DMS114 treated with DMSO at 0.1 percent for 48 hours (cell line): ENCODE measurements at regions not wholly inside any gene's neighbourhood (a gene's known extent, or its start where the extent isn't known, plus 50 kb on each side); places are given as distances from the start of the nearest gene placed in this dataset.
"Not testable (repeated sequence)": the region's sequence is repeated elsewhere in the genome, so short reads cannot be mapped to it uniquely, and the experiment has no call there.

ENCODE experiments used
- DNase-seq: peaks from one replicate; lab custom pipeline; 2025; ENCODE audit not compliant: unreplicated experiment; lab: John Stamatoyannopoulos, UW

DNA sequence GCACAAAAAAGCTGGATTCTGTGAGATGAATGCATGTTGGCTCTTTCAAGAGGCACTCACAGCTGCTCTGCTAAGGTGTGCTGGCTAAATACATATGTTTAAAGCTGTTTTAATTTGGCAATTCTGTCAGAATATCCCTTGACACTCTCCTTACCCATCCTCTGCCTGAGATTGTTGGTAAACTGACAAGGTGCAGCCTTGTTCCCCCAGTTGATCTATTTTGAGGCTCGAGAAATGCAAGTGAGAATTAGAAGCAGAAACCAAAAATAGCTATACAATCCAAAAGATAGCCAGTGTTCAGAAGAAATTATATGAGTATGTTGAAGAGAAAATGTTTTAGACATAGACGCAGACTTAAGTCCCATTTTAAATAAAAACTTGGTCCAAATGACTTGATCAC is 971.7 kb upstream of the GYPC start:
- no peak for DNase-seq

DNA sequence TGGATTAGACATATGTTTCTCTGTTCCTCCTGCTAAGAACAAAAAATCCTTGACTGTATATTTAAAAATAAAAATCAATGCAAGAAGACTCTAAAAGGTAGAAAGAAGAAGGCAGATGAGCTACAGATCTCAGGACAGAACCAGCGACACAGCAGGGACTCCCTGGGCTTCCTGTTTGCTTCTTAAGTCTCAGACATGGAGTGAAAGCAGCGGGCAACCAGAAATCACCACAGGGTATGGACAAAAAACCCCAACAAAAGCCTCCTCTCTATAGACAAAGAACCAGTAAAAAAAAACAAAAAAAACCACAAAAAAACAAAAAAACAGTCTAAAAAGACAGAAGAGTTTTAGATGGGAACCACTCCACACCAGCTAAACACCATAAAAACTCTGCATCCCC is 971.0 kb upstream of the GYPC start:
- no peak for DNase-seq

- DNase-seq, result no peak
Measured at GRCh38 chr2:125696560-125696959, 959.4 kb upstream of the GYPC start.

DNA sequence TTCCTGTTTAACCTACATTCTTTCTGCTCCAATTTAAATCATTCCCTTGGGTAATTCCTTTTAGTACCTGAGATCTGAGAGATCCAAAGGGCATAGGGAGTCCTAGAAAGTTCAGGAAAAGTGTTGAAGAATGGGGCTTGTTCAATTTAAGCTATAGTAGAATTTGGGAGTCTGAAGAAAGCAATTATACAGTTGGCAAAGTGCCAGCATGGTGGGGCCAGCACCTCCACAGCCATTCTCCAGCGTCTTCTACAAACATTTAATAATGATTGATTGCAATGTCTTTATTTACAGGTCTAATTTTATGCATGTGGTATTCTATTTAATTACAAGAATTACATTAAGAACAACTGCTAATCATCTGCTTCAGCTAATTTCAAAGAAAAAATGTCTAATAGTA is 957.7 kb upstream of the GYPC start:
- no peak for DNase-seq

GRCh38 chr2:125701070-125701469 is 954.9 kb upstream of the GYPC start:
- DNase-seq, result no peak

DNA sequence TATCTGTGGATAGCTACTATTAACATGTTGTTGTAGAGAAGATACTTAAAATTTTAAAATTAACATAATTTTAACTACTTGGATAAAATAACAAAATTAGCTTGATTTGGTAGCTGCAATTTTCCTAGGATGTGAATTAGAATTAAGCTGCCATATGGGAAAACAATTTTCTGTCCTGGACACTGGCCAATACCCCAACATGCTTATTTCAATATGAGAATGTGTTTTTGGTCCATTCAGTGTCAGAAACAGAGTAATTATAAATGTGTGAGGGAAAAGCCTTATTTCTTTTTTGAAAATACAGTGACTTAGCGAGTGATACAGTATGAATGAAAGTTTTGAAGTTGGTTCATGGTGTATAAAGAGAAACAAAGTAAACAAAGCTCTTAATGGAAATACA is 948.3 kb upstream of the GYPC start:
- DNase-seq, result no peak

DNA sequence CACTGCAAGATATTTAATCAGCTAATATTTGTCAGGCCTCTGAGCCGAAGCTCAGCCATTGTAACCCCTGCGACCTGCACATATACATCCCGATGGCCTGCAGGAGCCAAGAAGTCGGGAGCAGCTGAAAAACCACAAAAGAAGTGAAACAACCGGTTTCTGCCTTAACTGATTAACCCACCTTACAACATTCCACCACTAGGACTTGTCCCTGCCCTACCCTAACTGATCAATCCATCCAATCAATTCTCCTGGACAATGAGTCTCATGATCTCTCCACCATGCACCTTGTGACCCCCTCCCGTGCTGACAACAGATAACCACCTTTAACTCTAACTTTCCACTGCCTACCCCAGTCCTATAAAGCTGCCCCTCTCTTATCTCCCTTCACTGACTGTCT is 945.4 kb upstream of the GYPC start:
- DNase-seq, result no peak

DNA sequence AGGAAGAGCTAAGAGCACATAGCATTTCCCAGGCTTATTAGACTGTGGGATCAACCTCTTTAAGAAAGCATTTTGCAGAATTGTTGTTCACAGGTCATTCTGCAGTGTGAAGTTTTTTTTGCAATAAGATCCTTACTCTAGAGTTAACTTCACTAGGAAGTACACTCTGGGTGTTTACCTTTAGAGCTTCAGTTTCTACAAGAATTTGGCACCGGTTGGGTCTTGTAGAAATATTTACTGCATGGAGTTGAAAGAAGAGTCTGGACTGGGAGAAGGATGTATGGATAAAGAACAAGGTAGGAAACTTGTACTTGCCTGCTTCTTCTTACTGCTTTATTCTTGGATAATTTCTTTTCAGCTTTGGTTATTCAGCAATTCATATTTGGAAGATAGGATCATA is 944.9 kb upstream of the GYPC start:
- DNase-seq, result no peak

DNA sequence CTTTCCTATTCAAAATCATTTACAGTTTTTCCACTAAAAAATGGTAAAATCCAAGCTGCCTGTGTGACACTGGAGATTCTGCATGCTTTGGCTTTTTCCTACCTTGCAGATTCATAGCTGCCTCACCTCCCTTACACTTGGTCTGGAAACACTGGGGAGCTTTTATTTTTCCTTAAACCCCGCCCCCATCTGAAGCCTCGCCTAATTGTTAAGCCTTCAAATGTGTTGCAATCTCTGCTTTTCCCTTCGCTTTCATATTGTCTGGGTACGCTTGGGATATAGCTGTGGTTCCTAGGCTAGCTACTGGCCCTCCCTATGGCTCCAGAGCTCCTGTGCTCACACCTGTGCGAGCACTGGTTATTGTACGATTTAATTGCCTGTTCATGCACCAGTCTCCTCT is 942.4 kb upstream of the GYPC start:
- no peak for DNase-seq

DNA sequence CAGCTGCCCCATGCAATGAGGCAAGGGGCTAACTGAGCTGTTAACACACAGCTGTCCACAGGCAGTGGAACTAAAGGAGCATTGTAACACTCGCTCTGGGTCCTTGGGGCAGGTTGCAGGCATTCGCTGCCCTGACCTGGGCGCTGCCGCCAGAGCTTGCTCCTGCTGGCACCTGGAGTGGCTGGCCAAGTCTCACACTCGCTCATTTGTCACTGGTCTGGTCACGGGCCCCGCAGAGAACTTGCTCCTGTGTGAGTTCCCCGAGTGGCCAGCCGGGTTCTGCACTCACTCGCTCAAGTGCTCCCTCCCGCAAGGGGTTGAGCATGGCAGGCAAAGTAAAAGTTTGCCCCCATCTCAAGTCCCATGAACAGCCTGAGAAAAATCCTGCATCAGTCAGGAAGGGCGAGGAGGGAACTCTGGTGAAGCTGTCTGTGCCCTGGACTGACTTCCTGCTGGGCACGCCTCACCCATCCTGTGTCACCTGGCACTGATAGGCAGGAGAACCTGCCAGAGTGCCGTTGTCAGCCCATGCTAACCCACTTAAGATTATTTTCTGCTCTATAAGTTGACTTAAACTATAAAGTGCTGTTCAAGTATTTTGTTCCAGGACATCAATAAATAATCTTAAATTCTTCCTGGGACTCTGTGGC is 934.8 kb upstream of the GYPC start:
- no peak for DNase-seq

DNA sequence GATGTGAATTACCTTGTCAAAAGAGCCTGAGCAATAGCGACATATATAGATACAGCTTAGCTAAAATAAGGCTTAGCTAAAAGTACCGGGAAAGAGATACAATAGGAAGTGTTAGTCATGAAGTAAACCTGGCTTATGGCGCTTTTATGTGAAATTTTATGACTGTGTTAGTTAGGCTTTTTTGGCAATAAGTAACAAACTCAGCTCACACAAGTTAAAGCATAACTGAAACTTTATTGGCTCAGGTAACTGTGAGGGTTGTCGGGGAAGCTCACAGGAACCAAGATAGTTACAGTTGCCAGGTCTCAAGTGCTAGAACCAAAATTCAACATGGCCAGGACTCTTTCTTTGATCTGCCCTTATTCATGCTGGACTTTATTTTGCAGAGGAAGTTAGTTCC is 925.0 kb upstream of the GYPC start:
- DNase-seq, result no peak

- DNase-seq, result no peak
Measured at GRCh38 chr2:125736306-125736705, 919.7 kb upstream of the GYPC start.

- peak; percentile 11 for DNase-seq
Measured at GRCh38 chr2:125745514-125745913, 910.4 kb upstream of the GYPC start.

DNA sequence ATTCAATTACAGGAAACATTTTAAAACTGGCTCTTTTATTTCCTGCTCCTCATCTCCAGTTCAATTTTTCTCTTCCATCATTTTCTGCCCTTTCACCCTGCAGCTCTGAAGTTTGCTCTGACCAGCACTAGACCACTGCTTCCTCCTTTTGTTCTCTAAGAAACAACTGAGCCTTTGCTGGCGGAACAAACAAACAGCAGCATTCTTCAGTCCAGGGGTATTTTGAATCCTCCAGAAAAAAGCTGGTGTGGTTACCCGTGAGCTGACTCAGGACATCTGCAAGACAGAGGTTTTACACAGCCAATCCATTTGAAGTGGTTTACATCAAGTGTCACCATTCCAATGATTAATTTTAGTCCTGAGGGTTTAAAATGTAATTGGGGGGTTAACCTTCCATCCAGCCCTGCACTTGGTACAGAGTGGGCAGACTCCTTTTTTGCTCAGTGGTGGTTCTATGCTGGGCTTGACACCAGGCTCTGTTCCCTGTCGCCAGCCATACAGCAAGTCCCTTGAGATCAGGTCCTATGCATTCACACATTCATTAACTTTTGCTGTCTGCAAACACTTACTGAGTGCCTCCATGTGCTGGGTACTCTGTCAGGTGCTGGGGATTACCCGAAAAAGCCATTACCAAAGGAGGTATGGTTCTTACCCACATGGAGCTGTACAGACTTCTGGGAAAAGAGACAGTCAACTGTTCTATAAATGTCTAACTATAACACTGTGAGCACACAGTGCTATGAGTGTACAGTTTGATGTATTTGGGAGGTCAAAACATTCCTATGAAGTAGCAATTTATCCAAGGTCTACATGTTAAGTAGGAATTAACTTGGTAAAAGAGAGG is 909.4 kb upstream of the GYPC start:
- no peak for DNase-seq

DNA sequence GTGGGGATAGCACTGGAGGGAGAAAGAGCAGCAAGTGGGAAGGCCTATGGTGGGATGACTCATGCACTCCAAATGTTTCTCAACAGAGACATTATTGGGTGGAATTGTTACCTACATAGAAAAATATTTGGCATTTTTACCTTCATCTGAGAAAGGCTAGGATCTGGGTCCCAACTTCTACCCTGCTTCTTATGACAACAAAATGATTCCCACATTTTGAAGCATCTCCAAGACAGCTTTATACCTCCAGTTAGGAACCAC is 908.9 kb upstream of the GYPC start:
- DNase-seq, result no peak

GRCh38 chr2:125756431-125756830 is 899.5 kb upstream of the GYPC start:
- DNase-seq, result no peak

DNA sequence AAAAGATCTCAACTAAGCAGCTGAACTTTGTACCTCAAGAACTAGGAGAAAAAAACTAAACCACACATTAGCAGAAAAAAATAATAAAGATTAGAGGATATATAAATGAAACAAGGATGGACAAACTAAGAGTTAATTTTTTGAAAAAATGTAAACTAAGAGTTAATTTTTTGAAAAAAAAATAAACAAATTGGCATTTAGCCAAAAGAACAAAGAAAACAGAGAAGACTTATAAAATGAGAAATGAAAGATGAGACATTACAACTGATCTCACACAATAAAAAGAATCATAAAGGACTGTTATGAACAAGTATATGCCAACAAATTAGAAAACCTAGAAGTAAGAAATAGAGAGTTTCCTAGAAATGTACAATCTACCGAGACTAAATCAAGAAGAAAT is 859.2 kb upstream of the GYPC start:
- DNase-seq, result no peak

DNA sequence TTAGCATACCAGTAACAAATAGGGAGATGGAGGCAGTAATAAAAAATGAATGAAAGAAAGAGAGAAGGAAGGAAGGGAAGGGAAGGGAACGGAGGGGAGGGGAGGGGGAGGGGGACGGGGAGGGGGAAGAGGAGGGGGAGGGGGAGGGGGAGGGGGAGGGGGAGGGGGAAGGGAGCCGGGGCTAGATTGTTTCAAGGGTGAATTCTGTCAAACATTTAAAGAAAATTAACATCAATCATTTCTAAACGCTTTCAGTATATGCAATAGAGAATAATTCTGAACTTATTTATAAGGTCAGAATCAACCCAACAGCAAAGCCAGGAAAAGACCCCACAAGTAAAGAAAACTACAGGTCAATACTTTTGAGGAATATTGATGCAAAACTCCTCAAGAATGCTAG is 858.8 kb upstream of the GYPC start:
- DNase-seq, result no peak

GRCh38 chr2:125822746-125823145 is 833.2 kb upstream of the GYPC start:
- no peak for DNase-seq

- not testable (repeated sequence) for DNase-seq
Measured at GRCh38 chr2:125825781-125826180, 830.2 kb upstream of the GYPC start.

DNA sequence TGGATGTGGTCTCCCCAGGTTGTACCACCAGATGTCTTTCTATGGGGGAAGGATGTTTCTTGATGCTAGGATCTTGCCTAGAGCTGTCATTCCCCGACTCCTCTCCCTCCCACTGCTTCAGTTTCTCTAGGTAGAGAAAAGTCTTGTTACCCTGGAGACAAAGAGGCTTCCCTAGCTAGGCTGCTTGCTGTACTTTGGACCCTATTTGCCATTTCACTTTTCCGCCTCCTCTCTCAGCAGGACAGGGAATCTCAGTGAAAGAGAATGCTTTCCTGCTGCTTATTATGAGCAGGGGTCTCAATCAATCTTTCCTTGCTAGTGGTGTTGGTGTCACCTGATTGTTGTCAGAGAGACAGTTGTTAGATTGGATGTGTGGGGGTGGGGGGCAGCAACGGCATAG is 818.8 kb upstream of the GYPC start:
- DNase-seq, result no peak

DNA sequence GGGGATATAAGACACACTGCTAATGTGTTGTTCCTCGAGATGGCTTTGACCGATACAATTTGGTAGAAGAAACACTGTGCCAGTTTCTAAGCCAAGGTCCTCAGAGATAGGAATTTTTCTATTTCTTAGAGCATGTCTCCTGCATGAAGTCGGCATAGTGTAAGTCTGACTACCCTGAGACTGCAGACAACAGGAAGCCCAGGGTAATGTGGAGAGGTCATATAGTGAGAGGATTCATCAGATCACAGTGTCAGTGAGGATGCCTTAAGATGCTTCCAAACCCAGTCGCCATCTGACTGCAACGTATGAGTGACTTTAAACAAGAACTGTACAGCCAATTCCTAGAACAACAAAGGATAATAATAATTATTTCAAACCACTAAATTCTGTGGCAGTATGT is 818.3 kb upstream of the GYPC start:
- no peak for DNase-seq

- DNase-seq, result no peak
Measured at GRCh38 chr2:125839945-125840344, 816.0 kb upstream of the GYPC start.
